Neural cell (in vitro differentiated cells): ENCODE measurements at regions not wholly inside any gene's neighbourhood (a gene's known extent, or its start where the extent isn't known, plus 50 kb on each side); places are given as distances from the start of the nearest gene placed in this dataset.

Experiments
- EP300 ChIP-seq: fragments of 450-650 bp; conservative IDR thresholded peaks from 2 replicates; pipeline ENCODE4 v1.6.1; 2014; ENCODE audit warnings: antibody characterized with exemption, mild to moderate bottlenecking, moderate library complexity; ENCODE audit not compliant: poor library complexity, severe bottlenecking
- POLR2AphosphoS5 ChIP-seq: IDR thresholded peaks from 2 replicates; pipeline ENCODE4 v1.6.1; 2012

DNA sequence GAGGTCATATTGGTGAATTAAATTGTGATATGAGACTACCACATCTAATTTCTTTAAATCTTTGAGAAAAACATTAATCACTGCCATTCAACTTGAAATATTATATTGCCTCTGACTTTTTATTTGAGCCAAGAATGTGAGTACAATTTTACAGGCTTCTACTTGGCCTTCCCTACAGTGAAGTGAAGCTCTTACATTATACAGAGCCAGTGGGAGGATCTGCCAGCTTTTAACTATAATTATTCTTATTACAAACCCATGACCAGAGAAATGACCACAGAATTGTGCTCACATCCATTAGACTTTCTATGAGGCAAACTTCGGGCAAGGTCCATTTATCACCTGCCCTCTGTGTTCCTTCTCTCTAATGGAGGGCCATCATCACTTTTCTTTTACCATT is 114.2 kb downstream of the RERGL start:
- TF ChIP-seq POLR2AphosphoS5 = no peak
- TF ChIP-seq EP300 = no peak
